K562 (cell line): ENCODE measurements at regions not wholly inside any gene's neighbourhood (a gene's known extent, or its start where the extent isn't known, plus 50 kb on each side); places are given as distances from the start of the nearest gene placed in this dataset.

Source experiments
- ATAC-seq: fragments of 200-7000 bp; cut with Tn5 transposase; 3 replicates; pipeline ENCODE4 v1.9.1; 2020; ENCODE audit warnings: moderate library complexity
- BruUV-seq: library from RNA; stranded (reverse); fragments of 400-500 nt; replicated peaks from 2 replicates; lab custom pipeline; 2021; lab: Mats Ljungman, UMichigan
- CTCF ChIA-PET: fragments of 300-600 bp; formaldehyde crosslinking; extraction: SDS; loops from one replicate; lab custom pipeline; 2021; ENCODE audit warnings: low intra/inter-chr PET ratio; lab: Yijun Ruan, JAX
- POLR2A ChIA-PET: fragments of 300-600, 350-650 bp; sonication (Branson Sonifier 250); formaldehyde crosslinking; extraction: SDS; loops from one replicate; lab custom pipeline; 2021; ENCODE audit warnings: antibody characterized with exemption, inconsistent platforms; lab: Yijun Ruan, JAX
- DNase-seq, 4 experiments: peaks; one replicate each; pipeline versions ENCODE4 v3.0.0 to v3.0.0-alpha.2; 2011 to 2018; ENCODE audit warnings: low spot score in 3 of 4, mixed read lengths in 3 of 4; ENCODE audit errors: extremely low read depth in 1 of 4
- FAIRE-seq: peaks from 2 replicates; lab custom pipeline; 2011; peaks lifted over from hg19 to GRCh38; lab: Jason Lieb, UNC
- H2AFZ ChIP-seq: 2 replicates; pipeline ENCODE4 v1.6.0; 2011; ENCODE audit warnings: low read depth, low read length, control low read depth, inconsistent platforms
- H3K27ac ChIP-seq: fragments of 200-600 bp; 3 replicates; pipeline ENCODE4 v1.8.0; 2011; ENCODE audit warnings: low read depth, mild to moderate bottlenecking, control low read depth, inconsistent platforms, low read length, moderate library complexity, mixed read lengths; ENCODE audit errors: extremely low read depth
- H3K27me3 ChIP-seq, 2 experiments: fragments of 300-600 bp in 1 of 2; 2 replicates in 1 of 2; 3 replicates in 1 of 2; pipeline versions ENCODE4 v1.6.0 to v1.8.0; 2011; ENCODE audit warnings: inconsistent platforms in 2 of 2, low read length in 2 of 2, mild to moderate bottlenecking in 1 of 2, mixed read lengths in 1 of 2, moderate library complexity in 1 of 2; ENCODE audit not compliant: control insufficient read depth in 2 of 2, insufficient read depth in 2 of 2
- H3K36me3 ChIP-seq: fragments of 300-600 bp; 3 replicates; pipeline ENCODE4 v1.8.0; 2011; ENCODE audit warnings: mild to moderate bottlenecking, low read length, inconsistent platforms; ENCODE audit not compliant: control insufficient read depth, insufficient read depth
- H3K4me1 ChIP-seq, 2 experiments: fragments of 200-600 bp in 1 of 2; replicated peaks in 1 of 2; 2 replicates in 1 of 2; 3 replicates in 1 of 2; pipeline versions ENCODE4 v1.5.1 to v1.8.0; 2011; ENCODE audit warnings: inconsistent platforms in 2 of 2, low read length in 2 of 2, mild to moderate bottlenecking in 1 of 2, mixed read lengths in 1 of 2, moderate library complexity in 1 of 2; ENCODE audit not compliant: control insufficient read depth in 2 of 2, insufficient read depth in 2 of 2
- H3K4me2 ChIP-seq: 2 replicates; pipeline ENCODE4 v1.6.1; 2011; ENCODE audit warnings: low read length, control low read depth, inconsistent platforms, mixed read lengths; ENCODE audit not compliant: insufficient read depth
- H3K4me3 ChIP-seq: fragments of 200-600 bp; sonication (generic), shearing (Covaris generic); 2 replicates; pipeline ENCODE4 v1.5.1; 2016; ENCODE audit warnings: control low read depth, inconsistent platforms
- H3K79me2 ChIP-seq: fragments of 200-600 bp; 3 replicates; pipeline ENCODE4 v1.8.0; 2011; ENCODE audit warnings: low read length, inconsistent platforms; ENCODE audit not compliant: control insufficient read depth, insufficient read depth
- H3K9ac ChIP-seq, 2 experiments: 2 replicates each; pipeline versions ENCODE4 v1.6.0 to v1.6.1; 2011; ENCODE audit warnings: low read depth in 2 of 2, low read length in 2 of 2, control low read depth in 1 of 2, inconsistent platforms in 1 of 2, mild to moderate bottlenecking in 1 of 2, mixed read lengths in 1 of 2; ENCODE audit not compliant: insufficient read depth in 1 of 2
- H3K9me1 ChIP-seq: one replicate; pipeline ENCODE4 v1.6.0; 2011; ENCODE audit warnings: inconsistent platforms, mild to moderate bottlenecking, low read length, moderate library complexity; ENCODE audit not compliant: control insufficient read depth, insufficient read depth
- H3K9me3 ChIP-seq: replicated peaks from 2 replicates; pipeline ENCODE4 v1.5.1; 2011; ENCODE audit warnings: low read depth, low read length, inconsistent platforms; ENCODE audit not compliant: control insufficient read depth, insufficient read depth
- H4K20me1 ChIP-seq: replicated peaks from 2 replicates; pipeline ENCODE4 v1.6.1; 2011; ENCODE audit warnings: low read length, inconsistent platforms, mixed read lengths; ENCODE audit not compliant: control insufficient read depth, insufficient read depth
- ASH1L ChIP-seq: fragments of 450-650 bp; IDR thresholded peaks from 2 replicates; pipeline ENCODE4 v1.6.1; 2018; ENCODE audit warnings: borderline replicate concordance, mild to moderate bottlenecking, low read depth; ENCODE audit not compliant: partially characterized antibody
- EZH2 ChIP-seq: IDR thresholded peaks from 2 replicates; pipeline ENCODE4 v1.6.1; 2012; ENCODE audit warnings: low read depth, mild to moderate bottlenecking, inconsistent platforms, low read length, borderline replicate concordance
- HDAC3 ChIP-seq: fragments of 450-650 bp; IDR thresholded peaks from 2 replicates; pipeline ENCODE4 v1.6.1; 2018; ENCODE audit warnings: borderline replicate concordance, mild to moderate bottlenecking, moderate library complexity; ENCODE audit not compliant: partially characterized antibody
- MEIS2 ChIP-seq: fragments of 450-650 bp; IDR thresholded peaks from 2 replicates; pipeline ENCODE4 v1.6.1; 2014; ENCODE audit warnings: mild to moderate bottlenecking; ENCODE audit not compliant: partially characterized antibody
- NBN ChIP-seq: fragments of 450-650 bp; IDR thresholded peaks from 2 replicates; pipeline ENCODE4 v1.6.1; 2016; ENCODE audit warnings: low read depth, mild to moderate bottlenecking
- NFE2 ChIP-seq: IDR thresholded peaks from 2 replicates; pipeline ENCODE4 v1.6.1; 2014; ENCODE audit warnings: antibody characterized with exemption, low read depth
- NFIC ChIP-seq: fragments of 450-650 bp; IDR thresholded peaks from 2 replicates; pipeline ENCODE4 v1.6.1; 2017; ENCODE audit warnings: mild to moderate bottlenecking, inconsistent platforms
- NUFIP1 ChIP-seq: fragments of 450-650 bp; IDR thresholded peaks from 2 replicates; pipeline ENCODE4 v1.6.1; 2018; ENCODE audit not compliant: partially characterized antibody
- SPI1 ChIP-seq: IDR thresholded peaks from 2 replicates; pipeline ENCODE4 v1.6.1; 2011; ENCODE audit warnings: low read depth, low read length, control low read depth, borderline replicate concordance
- ZNF121 ChIP-seq: sonication (generic); formaldehyde crosslinking; conservative IDR thresholded peaks from 2 replicates; pipeline ENCODE4 v1.8.0; 2022; ENCODE audit warnings: missing genetic modification reagents
- WGBS: fragments of 100-300 bp; shearing (Covaris generic); methylation state at CpG from one replicate; pipeline ENCODE4 v1.1.6; 2016; ENCODE audit warnings: low coverage, mixed read lengths; ENCODE audit not compliant: insufficient coverage; ENCODE audit errors: missing lambda C conversion rate; 5-methylcytosine and 5-hydroxymethylcytosine counted together
- in situ Hi-C: fragments of 300-500 bp; cut with MboI; formaldehyde crosslinking; loops from 4 replicates; pipeline ENCODE4 v1.15.0; 2018; ENCODE audit warnings: inconsistent platforms, mixed read lengths
- intact Hi-C: fragments of 100-400 bp; cut with micrococcal nuclease; formaldehyde crosslinking; loops from 2 replicates; pipeline ENCODE4 v1.14.2; 2022

GRCh38 chr6:50962213-50962759, 143.6 kb downstream of the TFAP2B start (continued):
- TF ChIP-seq HDAC3: peak; percentile 57
- 0 out of 2 replicates have a peak, but pooled peaks have one; percentile 42 for TF ChIP-seq NFE2
- TF ChIP-seq NFIC: peak; percentile 40; the same call in 1 of the 2 replicates
- no peak for TF ChIP-seq NUFIP1
- TF ChIP-seq, all 486 proteins: peak for 108

GRCh38 chr6:50963952-50964351, 145.3 kb downstream of the TFAP2B start:
- H3K36me3 ChIP-seq: no peaks in the 10 kb centered on the region
- no peak for DNase-seq
- no peaks in the 10 kb centered on the region for H3K9me1 ChIP-seq
- intact Hi-C loops (no loop called here), in situ Hi-C loops (no loop called here)
- CTCF ChIA-PET: no interaction called here
- peaks cover 15 to 37% of the 10 kb centered on the region in 2 experiments for H3K4me1 ChIP-seq
- H3K4me3 ChIP-seq: no peak overlapping the region
- no peak overlapping the region for H3K4me2 ChIP-seq
- whole genome bisulfite sequencing: 83% methylated on average over 6 of the region's 6 CpGs
- H3K9me3 ChIP-seq: no peaks in the 10 kb centered on the region
- H3K27ac ChIP-seq: no peak overlapping the region
- H3K9ac ChIP-seq: no peak overlapping the region
- no peak for FAIRE-seq
- H2AFZ ChIP-seq: no peak overlapping the region
- ATAC-seq: no peak
- TF ChIP-seq EZH2: no peak
- TF ChIP-seq SPI1: peak; percentile 60; the same call in 1 of the 2 replicates
- TF ChIP-seq ZNF121 (CRISPR knock-in tag): 0 out of 2 replicates have a peak, but pooled peaks have one; percentile 15
- TF ChIP-seq ASH1L: no peak
- peak; percentile 32 for TF ChIP-seq MEIS2
- no peak for TF ChIP-seq NBN
- no peaks in the 10 kb centered on the region for H4K20me1 ChIP-seq
- BruUV-seq: no TSS peak
- no peaks in the 10 kb centered on the region for H3K79me2 ChIP-seq
- no peaks in the 10 kb centered on the region for H3K27me3 ChIP-seq
- POLR2A ChIA-PET: no interaction called here
